ENCODE measurements at regions not wholly inside any gene's neighbourhood (a gene's known extent, or its start where the extent isn't known, plus 50 kb on each side); places are given as distances from the start of the nearest gene placed in this dataset.

- no peak for TF ChIP-seq KLF11 (CRISPR knock-in tag; IDR thresholded peaks at IDR 0.05)
- no peak for TF ChIP-seq ZNF441 (CRISPR knock-in tag; IDR thresholded peaks at IDR 0.05; ENCODE audit: borderline replicate concordance)
- no peak for TF ChIP-seq ZBTB34 (CRISPR knock-in tag; IDR thresholded peaks at IDR 0.05)
Observed at GRCh38 chr20:48096212-48096875, 311.1 kb upstream of the SULF2 start (continued).

- BruUV-seq (replicated peaks): no TSS peak
- 43% methylated on average over 7 of the region's 7 CpGs for WGBS (ENCODE audit: low lambda C conversion rate)
- TF ChIP-seq CCDC6 (CRISPR knock-in tag; IDR thresholded peaks at IDR 0.05) (no peak), MBNL3 (CRISPR knock-in tag; conservative IDR thresholded peaks at IDR 0.05) (no peak), DPF2 (CRISPR knock-in tag; IDR thresholded peaks at IDR 0.05; ENCODE audit: borderline replicate concordance, low read depth) (no peak), ZNF44 (CRISPR knock-in tag; IDR thresholded peaks at IDR 0.05) (no peak), CAMTA2 (CRISPR knock-in tag; IDR thresholded peaks at IDR 0.05; ENCODE audit: borderline replicate concordance) (no peak), ZNF557 (CRISPR knock-in tag; IDR thresholded peaks at IDR 0.05) (no peak), HOXA3 (CRISPR knock-in tag; IDR thresholded peaks at IDR 0.05) (no peak), DRAP1 (CRISPR knock-in tag; IDR thresholded peaks at IDR 0.05) (no peak), ZMYM2 (CRISPR knock-in tag; IDR thresholded peaks at IDR 0.05) (no peak), NR2F2 (IDR thresholded peaks at IDR 0.05; ENCODE audit: borderline replicate concordance, low read depth) (no peak), HMG20B (CRISPR knock-in tag; conservative IDR thresholded peaks at IDR 0.05) (no peak), ELF4 (CRISPR knock-in tag; IDR thresholded peaks at IDR 0.05; ENCODE audit: borderline replicate concordance) (no peak), SIX1 (CRISPR knock-in tag; IDR thresholded peaks at IDR 0.05; ENCODE audit: borderline replicate concordance) (no peak), ZNF639 (CRISPR knock-in tag; conservative IDR thresholded peaks at IDR 0.05) (no peak), CREB1 (IDR thresholded peaks at IDR 0.05) (peak; percentile 53; the same call in 1 of the 2 replicates), CREB1 (CRISPR knock-in tag; IDR thresholded peaks at IDR 0.05) (no peak), ATF7 (IDR thresholded peaks at IDR 0.05) (peak; percentile 59; the same call in 1 of the 2 replicates), ATF7 (CRISPR knock-in tag; IDR thresholded peaks at IDR 0.05) (no peak)
- H3K27me3 ChIP-seq (ENCODE audit: control insufficient read depth in 1 of 2, insufficient read depth in 2 of 2, low read length in 2 of 2): peaks cover 4 to 11% of the 10 kb centered on the region in 2 experiments; a peak in 2 of 5 replicates
- CTCF ChIA-PET (ENCODE audit: low intra/inter-chr PET ratio, low total read pairs): no interaction called here
- intact Hi-C loops (cut with micrococcal nuclease; ENCODE audit: unreplicated experiment) (no loop called here), in situ Hi-C loops (cut with HindIII; ENCODE audit: extremely low pct_ligation_motif_present, low pct_unique_long_range_greater_than_20kb) (no loop called here)
- ATAC-seq (no peak), FAIRE-seq (peak; percentile 51), DNase-seq (ENCODE audit: low spot score) (no peak)
- H3K27ac ChIP-seq (ENCODE audit: extremely low read length, insufficient read depth, low read length): no peak overlapping the region
- no peaks in the 10 kb centered on the region for H3K79me2 ChIP-seq (ENCODE audit: insufficient read depth, low read length)
- H3K9me3 ChIP-seq (ENCODE audit: low read length): no peaks in the 10 kb centered on the region
- no peak overlapping the region for H2AFZ ChIP-seq (ENCODE audit: low read length)
- H3K4me3 ChIP-seq (replicated peaks in 1 of 3; ENCODE audit: insufficient read depth in 1 of 3, low read depth in 2 of 3, low read length in 3 of 3): no peak overlapping the region
- no peak overlapping the region for H3K4me2 ChIP-seq (ENCODE audit: low read depth, low read length)
- H3K4me1 ChIP-seq (ENCODE audit: insufficient read depth, low read length): no peaks in the 10 kb centered on the region
- POLR2A ChIA-PET: no interaction called here
- no peaks in the 10 kb centered on the region for H4K20me1 ChIP-seq (ENCODE audit: insufficient read depth, low read length)
- no peaks in the 10 kb centered on the region for H3K36me3 ChIP-seq (replicated peaks in 1 of 2; ENCODE audit: control insufficient read depth in 1 of 2, insufficient read depth in 2 of 2, low read length in 2 of 2)
- no peak overlapping the region for H3K9ac ChIP-seq (ENCODE audit: insufficient read depth, low read depth, low read length)
Observed at GRCh38 chr20:48094944-48095343, 309.7 kb upstream of the SULF2 start.
